ENCODE measurements at regions not wholly inside any gene's neighbourhood (a gene's known extent, or its start where the extent isn't known, plus 50 kb on each side); places are given as distances from the start of the nearest gene placed in this dataset.

DNA sequence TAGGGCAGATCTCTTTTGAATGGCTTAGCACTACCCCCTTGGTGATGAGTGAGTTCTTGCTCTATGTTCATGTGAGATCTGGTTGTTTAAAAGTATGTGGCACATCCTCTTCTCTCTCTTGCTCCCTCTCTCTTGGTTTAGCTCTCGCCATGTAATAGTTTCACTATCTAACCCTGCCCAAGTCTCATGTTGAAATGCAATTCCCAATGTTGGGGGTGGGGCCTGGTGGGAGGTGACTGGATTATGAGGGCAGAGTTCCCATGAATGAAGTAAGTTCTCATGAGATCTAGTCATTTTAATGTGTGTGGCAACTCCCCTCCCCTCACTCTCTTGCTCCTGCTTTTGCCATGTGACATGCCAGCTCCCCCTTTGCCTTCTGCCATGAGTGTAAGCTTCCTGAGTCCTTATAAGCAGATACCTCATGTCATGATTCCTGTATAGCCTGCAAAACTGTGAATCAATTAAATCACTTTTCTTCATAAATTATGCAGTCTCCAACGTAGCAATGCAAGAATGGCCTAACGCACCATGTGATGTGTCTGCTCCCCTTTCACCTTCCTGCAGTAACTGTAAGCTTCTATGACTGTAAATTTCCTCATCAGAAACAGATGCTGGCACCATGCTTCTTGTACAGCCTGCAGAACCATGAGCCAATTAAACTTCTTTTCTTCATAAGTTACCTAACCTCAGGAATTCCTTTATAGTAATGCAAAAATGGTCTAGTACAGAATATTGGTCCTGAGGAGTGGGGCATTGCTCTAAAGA is 74.8 kb upstream of the KCNH8 start:
- Histone ChIP-seq H2AFZ (no peak overlapping the region), H3K9me3 (ENCODE audit: control insufficient read depth, low read length) (no peaks in the 10 kb centered on the region), H3K36me3 (ENCODE audit: control insufficient read depth, insufficient read depth, low read length) (no peaks in the 10 kb centered on the region), H3K27ac (no peak overlapping the region), H3K4me3 (ENCODE audit: low read depth, low read length) (no peak overlapping the region), H3K9ac (no peak overlapping the region), H3K4me1 (no peaks in the 10 kb centered on the region), H3K4me2 (ENCODE audit: low read length) (no peak overlapping the region), H3K79me2 (no peaks in the 10 kb centered on the region), H3K27me3 (ENCODE audit: control insufficient read depth, insufficient read depth, low read length) (no peaks in the 10 kb centered on the region)
- no peak for TF ChIP-seq CTCF (IDR thresholded peaks at IDR 0.05)

- H3K36me3 ChIP-seq (ENCODE audit: control insufficient read depth, insufficient read depth, low read length): no peaks in the 10 kb centered on the region
- no peak overlapping the region for H3K4me2 ChIP-seq (ENCODE audit: low read length)
- H3K27me3 ChIP-seq (ENCODE audit: control insufficient read depth, insufficient read depth, low read length): no peaks in the 10 kb centered on the region
- no peak for TF ChIP-seq CTCF (IDR thresholded peaks at IDR 0.05)
- H3K27ac ChIP-seq: no peak overlapping the region
- H3K9me3 ChIP-seq (ENCODE audit: control insufficient read depth, low read length): no peaks in the 10 kb centered on the region
- H3K79me2 ChIP-seq: no peaks in the 10 kb centered on the region
- H3K4me1 ChIP-seq: no peaks in the 10 kb centered on the region
- no peak overlapping the region for H3K4me3 ChIP-seq (ENCODE audit: low read depth, low read length)
- H3K9ac ChIP-seq: no peak overlapping the region
- no peak overlapping the region for H2AFZ ChIP-seq
These were observed 78.0 kb upstream of the KCNH8 start for GRCh38 chr3:19070325-19070724.

DNA sequence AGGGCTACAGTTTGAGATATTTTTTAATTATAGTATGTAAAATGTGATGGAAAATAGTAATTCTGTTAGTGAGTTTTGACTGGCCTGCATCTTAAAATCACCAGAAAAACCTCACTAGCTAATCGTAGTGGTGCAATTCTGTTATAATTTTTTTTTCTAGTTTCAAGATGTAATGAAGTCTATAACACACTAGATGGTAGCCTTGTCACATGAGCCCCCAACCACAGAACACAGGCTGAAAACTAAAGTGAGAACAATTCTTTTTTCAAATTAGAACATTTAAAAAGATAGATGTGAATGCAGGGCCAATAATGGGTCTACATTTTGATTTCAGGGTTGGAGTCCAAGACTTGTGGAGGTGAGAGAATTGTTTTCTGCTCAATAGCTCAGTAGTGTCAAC is 83.3 kb upstream of the KCNH8 start:
- no peaks in the 10 kb centered on the region for H3K79me2 ChIP-seq
- no peak overlapping the region for H3K4me3 ChIP-seq (ENCODE audit: low read depth, low read length)
- no peaks in the 10 kb centered on the region for H3K9me3 ChIP-seq (ENCODE audit: control insufficient read depth, low read length)
- peak; percentile 68 for TF ChIP-seq CTCF (IDR thresholded peaks at IDR 0.05)
- no peak overlapping the region for H3K9ac ChIP-seq
- no peak overlapping the region for H3K4me2 ChIP-seq (ENCODE audit: low read length)
- no peak overlapping the region for H2AFZ ChIP-seq
- no peak overlapping the region for H3K27ac ChIP-seq
- no peaks in the 10 kb centered on the region for H3K27me3 ChIP-seq (ENCODE audit: control insufficient read depth, insufficient read depth, low read length)
- no peaks in the 10 kb centered on the region for H3K36me3 ChIP-seq (ENCODE audit: control insufficient read depth, insufficient read depth, low read length)
- H3K4me1 ChIP-seq: no peaks in the 10 kb centered on the region

DNA sequence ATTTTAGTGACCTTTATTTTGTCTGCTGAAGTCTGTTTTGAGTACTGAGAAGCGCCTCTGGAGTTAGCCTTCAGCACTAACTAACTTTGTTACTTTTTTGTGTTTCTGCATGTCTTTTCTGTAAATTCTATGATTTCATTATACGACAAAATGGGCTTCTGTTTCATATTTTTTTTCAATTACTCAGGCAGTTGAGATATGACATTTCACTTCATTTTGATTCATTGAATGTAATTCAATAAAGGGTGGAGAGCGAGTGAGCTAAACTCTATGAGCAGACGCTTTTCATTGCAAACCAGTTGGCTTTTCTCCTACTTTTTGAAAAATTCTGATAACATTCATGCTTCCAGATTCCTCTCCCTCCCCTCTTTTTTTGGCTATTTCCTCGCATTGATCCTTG is 84.4 kb upstream of the KCNH8 start:
- no peak for TF ChIP-seq CTCF (IDR thresholded peaks at IDR 0.05)
- Histone ChIP-seq H3K27me3 (ENCODE audit: control insufficient read depth, insufficient read depth, low read length) (no peaks in the 10 kb centered on the region), H3K4me3 (ENCODE audit: low read depth, low read length) (no peak overlapping the region), H3K36me3 (ENCODE audit: control insufficient read depth, insufficient read depth, low read length) (no peaks in the 10 kb centered on the region), H3K79me2 (no peaks in the 10 kb centered on the region), H2AFZ (no peak overlapping the region), H3K9ac (no peak overlapping the region), H3K27ac (no peak overlapping the region), H3K9me3 (ENCODE audit: control insufficient read depth, low read length) (no peaks in the 10 kb centered on the region), H3K4me1 (no peaks in the 10 kb centered on the region), H3K4me2 (ENCODE audit: low read length) (no peak overlapping the region)

DNA sequence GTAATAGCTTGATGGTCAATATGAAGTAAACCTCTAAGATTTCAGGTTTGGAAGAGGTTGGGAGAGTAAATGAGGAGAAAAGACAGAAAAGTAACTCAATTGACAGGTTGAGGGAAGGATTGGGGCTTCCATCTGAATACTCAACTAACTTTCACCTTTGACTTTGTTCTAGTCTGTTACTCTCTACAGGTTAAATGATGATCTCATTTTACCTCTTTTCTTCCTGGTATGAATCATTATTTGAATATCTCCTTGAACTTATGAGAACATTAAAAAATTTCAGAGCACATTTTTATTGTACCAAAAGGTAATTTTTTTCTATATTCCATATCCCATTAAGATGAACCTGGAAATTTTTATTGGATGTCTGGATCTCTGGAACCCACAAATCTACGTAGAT is 87.9 kb upstream of the KCNH8 start:
- no peaks in the 10 kb centered on the region for H3K36me3 ChIP-seq (ENCODE audit: control insufficient read depth, insufficient read depth, low read length)
- H3K9ac ChIP-seq: no peak overlapping the region
- TF ChIP-seq CTCF (IDR thresholded peaks at IDR 0.05): no peak
- no peak overlapping the region for H2AFZ ChIP-seq
- no peak overlapping the region for H3K27ac ChIP-seq
- no peaks in the 10 kb centered on the region for H3K9me3 ChIP-seq (ENCODE audit: control insufficient read depth, low read length)
- no peak overlapping the region for H3K4me3 ChIP-seq (ENCODE audit: low read depth, low read length)
- no peaks in the 10 kb centered on the region for H3K79me2 ChIP-seq
- H3K27me3 ChIP-seq (ENCODE audit: control insufficient read depth, insufficient read depth, low read length): no peaks in the 10 kb centered on the region
- H3K4me2 ChIP-seq (ENCODE audit: low read length): no peak overlapping the region
- H3K4me1 ChIP-seq: no peaks in the 10 kb centered on the region

Measured in parathyroid adenoma (tissue), 2 donors.